Sigmoid colon (tissue), 6 donors: ENCODE measurements at regions not wholly inside any gene's neighbourhood (a gene's known extent, or its start where the extent isn't known, plus 50 kb on each side); places are given as distances from the start of the nearest gene placed in this dataset.

Source experiments
- DNase-seq: peaks from one replicate; pipeline ENCODE4 v3.0.0-alpha.2; 2019
- H3K27ac ChIP-seq, 4 donors: fragments of 200-600 bp; sonication (generic); one replicate each; pipeline ENCODE4 v1.5.1; 2016 to 2019; ENCODE audit warnings: mild to moderate bottlenecking in 1 of 4
- H3K27me3 ChIP-seq, 3 donors: fragments of 200-600 bp; sonication (generic); one replicate each; pipeline ENCODE4 v1.5.1; 2019; ENCODE audit warnings: mild to moderate bottlenecking in 1 of 3
- H3K36me3 ChIP-seq, 4 donors: fragments of 200-600 bp; sonication (generic); one replicate each; pipeline ENCODE4 v1.5.1; 2016 to 2019
- H3K4me1 ChIP-seq, 4 donors: fragments of 200-600 bp; sonication (generic); one replicate each; pipeline ENCODE4 v1.5.1; 2017 to 2019
- H3K4me3 ChIP-seq, 4 donors: fragments of 200-600 bp; sonication (generic); one replicate each; pipeline ENCODE4 v1.5.1; 2017 to 2019; ENCODE audit warnings: mild to moderate bottlenecking in 2 of 4, moderate library complexity in 1 of 4
- H3K9me3 ChIP-seq, 4 donors: fragments of 200-600 bp in 3 of 4; sonication (generic) in 3 of 4; one replicate each; pipeline versions ENCODE4 v1.5.1 to v1.6.1; 2013 to 2019
- EP300 ChIP-seq, 4 donors: sonication (generic); formaldehyde crosslinking; IDR thresholded peaks; one replicate each; pipeline ENCODE4 v1.6.1; 2017; ENCODE audit warnings: antibody characterized with exemption in 4 of 4
- POLR2A ChIP-seq, 2 donors: fragments of 450-650 bp; IDR thresholded peaks; one replicate each; pipeline ENCODE4 v1.6.1; 2016; ENCODE audit warnings: antibody characterized with exemption in 2 of 2, mild to moderate bottlenecking in 2 of 2, moderate library complexity in 2 of 2
- POLR2AphosphoS5 ChIP-seq, 4 donors: sonication (generic); formaldehyde crosslinking; IDR thresholded peaks; one replicate each; pipeline ENCODE4 v1.6.1; 2017; ENCODE audit warnings: antibody characterized with exemption in 4 of 4
- WGBS, 2 donors: extraction: QIAGEN DNeasy Blood & Tissue Kit; methylation state at CpG; one replicate each; pipeline ENCODE4 v1.1.7; 2013; 5-methylcytosine and 5-hydroxymethylcytosine counted together
- intact Hi-C: fragments of 100-400 bp; cut with DNase I; formaldehyde crosslinking; loops from one replicate; pipeline ENCODE4 v1.15.1; 2023
- TF ChIP-seq, protein P1 (sequence below), 4 experiments: fragments of 450-650 bp in 3 of 4; fragments of 200-600 bp in 1 of 4; IDR thresholded peaks; one replicate each; pipeline ENCODE4 v1.5.1; 2016 to 2019; ENCODE audit warnings: antibody characterized with exemption in 4 of 4, mild to moderate bottlenecking in 3 of 4, moderate library complexity in 2 of 4
- donor health status: healthy with polysubstance abuse.
- donor health status: healthy.

DNA sequence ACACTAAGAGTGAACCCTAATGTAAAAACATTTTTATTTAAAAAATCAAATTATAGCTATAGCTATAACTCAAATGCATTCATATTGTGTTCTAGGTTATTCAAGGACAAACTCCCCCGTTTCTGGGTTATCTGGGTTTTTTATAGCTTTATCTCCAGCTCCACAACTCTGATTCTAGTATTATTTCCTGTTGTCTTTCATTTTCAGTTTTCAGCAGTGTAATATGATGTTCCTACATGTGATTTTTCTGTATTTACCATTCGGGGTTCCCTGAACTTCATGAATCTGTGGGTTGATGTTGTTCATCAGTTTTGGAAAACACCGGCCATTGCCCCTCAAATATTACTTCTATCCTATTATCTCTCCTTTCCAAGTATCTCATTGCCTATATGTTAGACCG lies 221.9 kb upstream of the FOXN3 start:
- TF ChIP-seq POLR2A (IDR thresholded peaks at IDR 0.05) (no peak), POLR2AphosphoS5 (IDR thresholded peaks at IDR 0.05) (no peak), EP300 (IDR thresholded peaks at IDR 0.05) (no peak)
- TF ChIP-seq, protein P1, sequence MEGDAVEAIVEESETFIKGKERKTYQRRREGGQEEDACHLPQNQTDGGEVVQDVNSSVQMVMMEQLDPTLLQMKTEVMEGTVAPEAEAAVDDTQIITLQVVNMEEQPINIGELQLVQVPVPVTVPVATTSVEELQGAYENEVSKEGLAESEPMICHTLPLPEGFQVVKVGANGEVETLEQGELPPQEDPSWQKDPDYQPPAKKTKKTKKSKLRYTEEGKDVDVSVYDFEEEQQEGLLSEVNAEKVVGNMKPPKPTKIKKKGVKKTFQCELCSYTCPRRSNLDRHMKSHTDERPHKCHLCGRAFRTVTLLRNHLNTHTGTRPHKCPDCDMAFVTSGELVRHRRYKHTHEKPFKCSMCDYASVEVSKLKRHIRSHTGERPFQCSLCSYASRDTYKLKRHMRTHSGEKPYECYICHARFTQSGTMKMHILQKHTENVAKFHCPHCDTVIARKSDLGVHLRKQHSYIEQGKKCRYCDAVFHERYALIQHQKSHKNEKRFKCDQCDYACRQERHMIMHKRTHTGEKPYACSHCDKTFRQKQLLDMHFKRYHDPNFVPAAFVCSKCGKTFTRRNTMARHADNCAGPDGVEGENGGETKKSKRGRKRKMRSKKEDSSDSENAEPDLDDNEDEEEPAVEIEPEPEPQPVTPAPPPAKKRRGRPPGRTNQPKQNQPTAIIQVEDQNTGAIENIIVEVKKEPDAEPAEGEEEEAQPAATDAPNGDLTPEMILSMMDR (IDR thresholded peaks at IDR 0.05), result no peak
- intact Hi-C loops, result no loop called here
- H3K36me3 ChIP-seq, result no peaks in the 10 kb centered on the region
- H3K27ac ChIP-seq, result no peak overlapping the region
- H3K4me1 ChIP-seq, result no peaks in the 10 kb centered on the region
- no peaks in the 10 kb centered on the region for H3K9me3 ChIP-seq
- DNase-seq, result no peak
- H3K27me3 ChIP-seq, result no peaks in the 10 kb centered on the region
- 71 to 75% methylated on average over 4 of the region's 4 CpGs for WGBS, 2 donors
- H3K4me3 ChIP-seq, result no peak overlapping the region

DNA sequence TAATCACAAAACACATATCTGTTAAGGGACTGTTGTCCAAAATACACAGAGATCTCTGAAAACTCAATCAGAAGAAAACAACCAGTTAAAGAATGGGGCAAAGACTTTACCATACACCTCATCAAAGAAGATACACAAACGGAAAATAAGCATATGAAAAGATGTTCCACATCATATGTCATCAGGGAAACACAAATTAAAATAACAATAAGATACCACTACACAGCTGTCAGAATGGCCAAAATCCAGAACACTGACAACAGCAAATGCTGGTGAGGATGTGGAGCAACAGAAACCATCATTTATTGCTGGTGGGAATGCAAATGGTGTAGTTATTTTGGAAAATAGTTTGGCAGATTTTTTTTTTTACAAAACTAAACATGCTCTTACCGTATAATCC lies 220.5 kb upstream of the FOXN3 start:
- Histone ChIP-seq H3K9me3 (no peaks in the 10 kb centered on the region), H3K27me3 (no peaks in the 10 kb centered on the region), H3K4me3 (no peak overlapping the region), H3K4me1 (no peaks in the 10 kb centered on the region), H3K36me3 (no peaks in the 10 kb centered on the region), H3K27ac (no peak overlapping the region)
- no peak for DNase-seq
- WGBS, 2 donors, result 77 to 86% methylated on average over 2 of the region's 2 CpGs
- no peak for TF ChIP-seq POLR2A (IDR thresholded peaks at IDR 0.05)
- TF ChIP-seq, protein P1 (IDR thresholded peaks at IDR 0.05), result no peak
- no peak for TF ChIP-seq EP300 (IDR thresholded peaks at IDR 0.05)
- no peak for TF ChIP-seq POLR2AphosphoS5 (IDR thresholded peaks at IDR 0.05)
- intact Hi-C loops, result no loop called here

DNA sequence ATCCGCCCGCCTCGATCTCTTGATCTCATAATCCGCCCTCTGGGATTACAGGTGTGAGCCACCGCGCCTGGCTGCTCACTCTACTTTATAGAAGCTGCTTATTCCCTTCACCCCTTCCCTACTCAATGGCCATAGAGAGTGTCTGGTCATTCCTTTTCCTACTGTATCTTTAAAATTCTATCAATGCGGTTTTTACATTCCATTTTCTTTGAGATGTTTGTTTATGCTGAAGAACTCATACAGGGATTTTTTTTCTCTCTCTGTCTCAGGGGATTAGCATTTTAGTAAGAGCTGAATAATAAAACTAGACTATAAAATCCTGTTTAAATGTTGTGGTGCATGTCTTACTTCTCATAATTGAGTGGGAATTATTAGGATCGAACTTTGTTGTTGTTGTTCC lies 218.6 kb upstream of the FOXN3 start:
- H3K4me3 ChIP-seq, result no peak overlapping the region
- no peaks in the 10 kb centered on the region for H3K4me1 ChIP-seq
- intact Hi-C loops, result no loop called here
- no peaks in the 10 kb centered on the region for H3K36me3 ChIP-seq
- no peak overlapping the region for H3K27ac ChIP-seq
- DNase-seq, result no peak
- WGBS, 2 donors, result 94 to 96% methylated on average over 8 of the region's 8 CpGs
- TF ChIP-seq, protein P1 (IDR thresholded peaks at IDR 0.05), result no peak
- TF ChIP-seq POLR2A (IDR thresholded peaks at IDR 0.05) (no peak), POLR2AphosphoS5 (IDR thresholded peaks at IDR 0.05) (no peak), EP300 (IDR thresholded peaks at IDR 0.05) (no peak)
- H3K9me3 ChIP-seq, result no peaks in the 10 kb centered on the region
- H3K27me3 ChIP-seq, result no peaks in the 10 kb centered on the region

DNA sequence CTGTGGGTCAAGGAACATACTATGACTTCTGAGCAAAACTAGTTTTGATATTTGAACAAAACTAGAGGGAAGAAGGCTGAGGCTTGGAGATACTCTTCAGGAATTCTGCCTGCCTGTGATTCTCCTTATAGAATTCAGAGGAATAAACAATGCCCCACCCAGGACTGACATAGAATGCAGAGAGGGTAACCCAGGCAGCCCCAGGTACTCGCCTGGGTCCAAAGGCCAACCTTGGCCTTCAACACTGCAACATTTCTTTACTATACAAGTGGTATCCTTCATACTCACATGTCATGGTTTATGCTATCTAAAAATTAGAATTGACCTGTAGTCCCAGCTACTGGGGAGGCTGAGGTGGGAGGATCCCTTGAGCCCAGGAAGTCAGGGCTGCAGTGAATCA lies 217.0 kb upstream of the FOXN3 start:
- Histone ChIP-seq H3K27ac (no peak overlapping the region), H3K4me1 (no peaks in the 10 kb centered on the region), H3K36me3 (no peaks in the 10 kb centered on the region), H3K4me3 (no peak overlapping the region), H3K27me3 (no peaks in the 10 kb centered on the region), H3K9me3 (no peaks in the 10 kb centered on the region)
- WGBS, 2 donors, result 23 to 86% methylated on average over 1 of the region's 1 CpG
- no peak for DNase-seq
- TF ChIP-seq POLR2AphosphoS5 (IDR thresholded peaks at IDR 0.05) (no peak), EP300 (IDR thresholded peaks at IDR 0.05) (no peak), POLR2A (IDR thresholded peaks at IDR 0.05) (no peak)
- TF ChIP-seq, protein P1 (IDR thresholded peaks at IDR 0.05), result no peak
- intact Hi-C loops, result no loop called here

DNA sequence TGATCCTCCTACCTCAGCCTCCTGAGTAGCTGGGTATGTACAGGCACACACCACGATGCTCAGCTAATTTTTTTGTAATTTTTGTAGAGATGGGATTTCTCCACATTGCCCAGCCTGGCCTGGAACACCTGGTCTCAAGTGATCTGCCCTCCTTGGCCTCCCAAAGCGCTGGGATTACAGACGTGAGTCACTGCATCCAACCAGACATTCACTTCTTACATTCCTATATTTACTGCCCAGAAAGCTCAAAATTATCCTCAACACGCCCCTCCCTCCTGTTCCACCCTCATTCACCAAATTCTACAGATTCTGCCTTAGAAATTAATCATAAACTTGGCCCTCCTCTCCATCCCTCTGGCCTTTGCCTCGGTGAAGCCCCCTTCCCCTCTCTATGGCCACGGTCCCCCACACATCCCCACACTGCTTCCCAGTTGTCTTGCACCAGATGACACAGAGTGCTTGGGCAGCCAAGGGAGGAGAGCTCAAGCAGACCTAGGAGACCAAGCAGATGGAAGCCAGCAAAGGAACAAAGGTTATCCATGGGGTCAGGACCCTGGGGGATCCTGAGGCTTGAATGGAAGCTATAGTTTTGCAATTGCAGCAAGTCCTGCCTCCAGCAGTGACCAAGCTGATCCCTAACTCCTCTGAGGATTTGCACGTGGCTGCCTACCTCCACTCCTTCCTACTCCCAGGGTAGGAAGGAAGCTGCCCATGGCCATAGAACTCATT lies 213.2 kb upstream of the FOXN3 start:
- TF ChIP-seq EP300 (IDR thresholded peaks at IDR 0.05) (no peak), POLR2A (IDR thresholded peaks at IDR 0.05) (no peak), POLR2AphosphoS5 (IDR thresholded peaks at IDR 0.05) (no peak)
- TF ChIP-seq, protein P1 (IDR thresholded peaks at IDR 0.05), result no peak
- Histone ChIP-seq H3K36me3 (no peaks in the 10 kb centered on the region), H3K27me3 (no peaks in the 10 kb centered on the region), H3K4me1 (peaks cover 0 to 4% (median 3%) of the 10 kb centered on the region in 4 donors), H3K4me3 (no peak overlapping the region), H3K9me3 (no peaks in the 10 kb centered on the region), H3K27ac (no peak overlapping the region)
- intact Hi-C loops, result no loop called here
- 89 to 90% methylated on average over 7 of the region's 7 CpGs for WGBS, 2 donors
- DNase-seq, result no peak
